ENCODE measurements at regions not wholly inside any gene's neighbourhood (a gene's known extent, or its start where the extent isn't known, plus 50 kb on each side); places are given as distances from the start of the nearest gene placed in this dataset.
A peak's percentile ranks its signal among the peaks of the same experiment; 100 is the strongest.

DNA sequence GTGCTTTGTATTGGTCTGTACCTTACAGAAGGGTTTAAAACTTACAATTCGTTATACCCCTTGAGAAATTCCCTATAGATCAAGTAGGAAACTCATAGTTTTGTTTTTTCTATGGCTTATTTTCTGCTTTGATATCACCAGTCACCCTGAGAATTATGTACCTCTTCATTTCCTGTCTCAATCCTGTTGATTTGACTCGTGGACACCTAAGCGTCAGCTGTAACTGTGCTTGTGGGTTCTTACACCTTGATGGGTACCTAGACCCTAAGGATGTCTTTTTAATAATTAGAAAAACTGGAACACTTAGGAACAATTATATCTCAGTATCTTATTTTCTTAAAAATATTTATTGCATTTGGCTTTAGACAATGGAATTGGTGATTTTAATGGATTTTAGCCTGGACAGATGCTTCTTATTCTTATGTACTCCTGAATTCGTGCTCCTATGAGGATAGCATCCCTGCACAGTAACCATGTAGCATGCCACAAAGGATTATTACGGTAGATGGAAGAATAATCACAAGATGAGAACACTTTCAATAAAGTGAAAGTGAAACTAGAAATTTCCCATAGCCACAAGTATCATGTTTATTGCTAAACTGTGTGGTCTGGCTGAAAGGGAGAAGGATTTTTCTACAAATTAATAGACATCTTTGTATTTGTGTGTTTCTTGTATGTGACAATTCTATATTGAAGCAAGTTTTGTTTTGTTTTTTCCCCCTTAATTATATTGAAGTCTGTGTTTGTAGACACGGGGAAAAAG is 1920.3 kb upstream of the WWC1 start:
- DNase-seq (ENCODE audit: low read depth): peak; percentile 16

DNA sequence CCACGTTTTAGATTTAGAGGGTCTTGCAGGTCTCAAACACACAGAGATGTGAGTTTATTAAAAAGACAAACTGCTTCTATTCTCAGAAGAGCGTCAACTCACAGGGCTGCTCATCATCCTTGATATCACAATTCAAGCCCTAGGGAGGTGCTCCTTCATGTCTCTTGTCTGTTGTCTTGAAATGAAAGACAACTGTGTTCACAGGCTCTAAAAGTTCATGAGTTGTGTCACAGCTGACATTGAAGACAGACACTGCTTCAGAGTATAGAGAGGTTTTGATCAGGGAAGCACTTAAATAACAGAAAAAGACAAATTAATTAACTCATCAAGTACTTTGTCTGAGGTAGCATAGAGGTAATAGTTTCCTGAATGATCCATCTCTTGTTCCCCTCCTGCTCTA is 1917.6 kb upstream of the WWC1 start:
- no peak for DNase-seq (ENCODE audit: low read depth)

DNA sequence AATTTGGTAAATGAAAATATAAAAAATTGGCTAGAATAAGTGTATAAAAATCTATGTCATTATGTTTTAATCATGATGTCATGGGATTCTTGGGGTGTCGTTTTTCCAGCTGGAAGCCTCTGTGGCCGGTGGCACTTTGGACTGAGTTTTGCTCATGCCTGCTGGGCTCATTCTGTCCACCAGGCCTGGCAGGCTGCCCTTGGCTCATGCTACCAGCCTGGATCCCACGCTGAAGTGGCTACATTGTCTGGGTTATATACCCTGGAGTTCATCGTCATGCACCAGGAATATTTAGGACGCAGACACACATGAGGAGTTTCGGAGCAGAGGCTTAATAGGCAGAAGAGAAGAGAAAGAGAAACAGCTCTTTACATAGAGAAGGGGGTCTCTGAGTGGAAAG is 1913.7 kb upstream of the WWC1 start:
- DNase-seq (ENCODE audit: low read depth): peak; percentile 6

DNA sequence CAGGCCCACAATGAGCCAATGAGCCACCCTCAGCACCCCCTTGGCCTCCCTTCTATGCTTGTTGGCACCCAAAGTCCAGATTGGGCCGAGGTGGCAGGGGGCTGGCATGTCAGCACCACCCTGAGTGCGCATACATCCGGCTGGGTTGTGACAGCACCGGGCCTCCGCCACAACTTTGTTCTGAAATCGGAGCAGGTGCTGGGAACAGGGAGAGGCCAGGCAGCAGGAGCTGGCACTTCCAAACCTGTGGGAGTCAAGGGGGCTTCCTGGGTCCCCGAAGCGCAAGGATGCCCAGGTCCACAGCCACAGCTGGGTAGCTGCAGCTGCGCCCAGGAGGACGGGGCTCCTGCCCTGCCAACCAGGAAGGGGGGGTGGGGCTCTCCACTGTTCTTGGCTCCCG is 1911.9 kb upstream of the WWC1 start:
- DNase-seq (ENCODE audit: low read depth): no peak

DNA sequence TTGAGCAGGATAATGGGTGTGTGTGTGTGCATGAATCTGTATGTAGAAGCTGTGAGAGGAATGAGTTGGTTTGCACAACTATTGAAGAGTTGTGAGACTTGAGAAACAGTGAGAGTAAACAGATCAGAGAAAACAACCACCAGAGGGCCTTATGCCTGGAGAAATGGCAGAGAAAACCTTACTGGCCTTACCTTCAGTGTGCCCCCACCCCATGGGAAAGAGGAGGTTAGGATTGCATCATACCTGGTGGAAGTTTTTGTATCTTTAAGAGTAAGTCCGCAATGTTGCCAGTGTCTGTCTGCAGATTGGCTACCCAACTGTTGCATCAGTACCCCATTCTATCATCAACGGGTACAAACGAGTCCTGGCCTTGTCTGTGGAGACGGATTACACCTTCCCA is 1909.4 kb upstream of the WWC1 start:
- DNase-seq (ENCODE audit: low read depth): no peak

DNA sequence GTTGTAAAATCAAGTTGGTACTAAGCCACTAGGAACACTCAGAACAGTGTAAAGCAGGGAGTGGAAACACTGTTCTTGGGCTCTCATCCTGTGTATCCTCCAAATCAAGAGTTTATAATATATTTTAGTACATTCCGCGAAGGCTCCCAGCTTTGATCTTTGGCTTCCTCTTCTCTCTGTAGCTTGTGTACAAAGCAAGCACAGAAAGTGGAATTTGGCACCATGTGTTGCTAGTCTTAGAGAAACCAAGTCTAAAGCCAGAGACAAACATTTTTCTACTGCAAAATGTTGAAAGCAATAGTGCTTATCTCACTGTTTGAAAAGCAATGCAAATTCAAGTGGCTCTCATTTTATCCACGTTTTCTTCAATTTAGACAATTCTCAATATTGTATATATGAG is 1893.3 kb upstream of the WWC1 start:
- DNase-seq (ENCODE audit: low read depth): no peak

DNA sequence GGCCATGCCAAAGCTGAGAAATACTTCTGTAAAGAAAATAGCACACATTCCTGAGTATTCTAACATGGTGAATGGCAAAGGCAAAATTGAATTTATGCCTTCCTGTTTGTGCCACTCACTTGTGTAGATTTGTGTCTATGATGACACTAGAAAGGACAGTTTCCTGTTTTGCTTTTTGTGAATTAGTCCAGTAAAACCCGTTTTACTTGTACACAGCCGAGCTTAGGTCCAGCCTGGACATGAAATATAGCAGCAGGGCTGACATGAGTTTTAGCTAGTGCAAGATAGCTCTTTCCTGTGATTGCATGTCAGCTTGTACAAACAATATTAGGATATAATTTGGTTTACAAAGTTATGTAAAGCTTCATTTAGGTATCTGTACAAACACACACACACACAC is 1891.7 kb upstream of the WWC1 start:
- DNase-seq (ENCODE audit: low read depth): no peak

DNA sequence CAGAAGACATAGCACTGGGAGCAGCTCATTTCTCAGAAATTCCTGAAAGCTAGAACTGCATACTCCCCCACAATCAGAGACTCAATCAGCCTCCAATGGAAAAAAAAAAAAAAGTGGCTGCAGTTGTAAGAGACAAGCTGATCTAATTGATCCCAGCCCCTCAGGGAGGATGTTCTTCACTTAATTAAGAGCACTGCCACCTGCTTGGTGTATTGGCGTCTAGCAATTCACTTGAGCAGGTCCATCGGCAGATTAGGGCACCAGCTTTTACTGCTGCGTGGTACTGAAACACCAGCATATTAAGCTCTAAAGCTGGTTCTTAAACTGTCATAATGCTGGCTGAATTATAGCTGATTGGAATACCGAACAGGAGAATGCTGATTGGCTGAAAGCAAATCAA is 1890.1 kb upstream of the WWC1 start:
- no peak for DNase-seq (ENCODE audit: low read depth)

DNA sequence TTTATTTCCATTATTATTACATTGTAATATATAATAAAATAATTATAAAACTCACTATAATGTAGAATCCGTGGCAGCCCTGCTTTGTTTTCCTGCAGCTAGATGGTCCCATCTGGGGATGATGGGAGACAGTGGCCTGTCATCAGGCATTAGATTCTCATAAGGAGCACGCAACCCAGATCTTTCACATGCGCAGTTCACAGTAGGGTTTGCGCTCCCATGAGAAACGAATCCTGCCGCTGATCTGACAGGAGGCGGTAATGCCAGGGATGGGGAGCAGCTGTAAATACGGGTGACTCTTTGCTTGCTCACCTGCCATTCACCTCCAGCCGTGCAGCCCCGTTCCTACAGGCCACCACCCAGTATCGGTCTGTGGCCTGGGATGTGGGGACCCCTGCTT is 1879.3 kb upstream of the WWC1 start:
- DNase-seq (ENCODE audit: low read depth): no peak

DNA sequence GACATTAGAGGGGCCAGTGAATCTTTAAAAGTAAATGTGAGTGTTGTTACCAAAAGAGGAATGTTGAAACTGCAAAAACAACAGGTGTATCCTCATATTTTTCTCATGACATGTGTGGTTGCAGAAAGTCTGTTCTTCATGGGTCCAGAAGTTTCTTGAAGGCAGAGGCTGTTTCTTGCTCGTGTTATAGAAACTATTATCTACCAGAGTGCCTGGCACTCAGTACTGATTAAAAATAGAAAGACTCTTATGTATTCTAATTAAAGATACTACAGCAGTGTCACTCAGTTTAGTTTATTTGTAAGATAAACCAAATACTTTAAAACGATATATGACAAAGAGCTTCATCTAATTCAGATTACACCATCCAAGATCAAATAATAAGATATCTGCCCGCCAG is 1864.2 kb upstream of the WWC1 start:
- DNase-seq (ENCODE audit: low read depth): no peak

DNA sequence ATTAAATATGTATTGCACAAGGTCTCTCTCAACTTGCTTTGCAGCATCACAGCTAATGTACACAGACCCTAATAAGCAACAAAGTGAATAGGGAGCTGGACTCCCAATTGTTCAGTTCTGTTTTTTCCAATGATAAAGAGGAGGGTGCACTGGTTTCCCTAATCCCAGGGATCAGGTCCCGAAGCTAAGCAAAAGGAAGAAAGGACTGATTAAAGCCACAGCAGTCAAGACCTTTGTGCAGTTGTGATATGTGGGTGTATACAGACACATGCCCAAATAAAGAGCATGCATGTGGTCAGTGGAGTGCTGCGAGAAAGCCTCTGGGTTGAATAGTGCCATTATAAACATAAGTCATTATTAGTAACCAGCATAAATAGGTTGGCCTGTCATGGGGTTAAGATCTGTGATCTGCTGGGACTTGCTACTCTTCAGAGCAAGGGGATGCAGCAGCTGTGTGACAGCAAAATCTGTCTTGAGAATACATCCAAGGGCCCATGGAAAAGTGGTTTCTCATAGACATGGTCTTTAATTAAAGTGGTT is 1863.1 kb upstream of the WWC1 start:
- DNase-seq (ENCODE audit: low read depth): no peak

DNA sequence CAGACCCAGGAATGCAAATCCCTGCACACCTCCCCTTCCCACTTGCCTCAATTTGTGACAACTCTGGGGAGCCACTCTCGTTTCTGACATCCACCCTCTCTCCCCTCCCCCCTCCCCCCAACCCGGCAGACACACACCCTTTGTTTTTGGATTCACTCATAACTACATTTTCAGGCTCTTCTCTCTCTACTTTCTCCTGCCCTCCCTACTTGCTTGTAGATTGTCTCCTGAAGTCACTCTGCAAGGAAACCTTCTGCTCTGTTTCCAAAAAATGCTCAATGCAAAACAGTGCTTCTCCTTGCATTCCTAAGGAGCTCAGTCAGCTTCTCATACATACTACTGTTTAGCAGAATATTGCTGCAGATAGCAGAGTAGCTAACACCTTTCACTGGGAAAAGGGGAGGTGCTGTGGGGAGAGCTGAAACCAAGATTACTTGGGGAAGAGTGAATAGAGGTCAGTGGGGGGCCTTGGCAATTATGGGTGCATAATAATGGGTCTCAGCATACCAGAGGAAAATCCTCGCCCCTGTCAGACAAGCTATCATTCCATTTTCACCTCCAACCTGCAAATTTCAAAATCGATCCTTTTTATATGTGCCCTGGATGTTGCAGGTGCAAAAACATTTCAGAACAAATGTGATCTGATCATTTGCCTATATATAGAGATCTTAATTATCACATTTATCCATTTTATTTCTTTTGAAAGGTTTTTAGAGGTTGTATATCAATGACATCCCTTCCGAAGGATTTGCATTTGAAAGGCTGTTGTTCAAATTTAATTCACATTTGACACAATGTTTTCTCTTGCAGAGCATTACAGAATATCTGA is 1860.7 kb upstream of the WWC1 start:
- no peak for DNase-seq (ENCODE audit: low read depth)

DNA sequence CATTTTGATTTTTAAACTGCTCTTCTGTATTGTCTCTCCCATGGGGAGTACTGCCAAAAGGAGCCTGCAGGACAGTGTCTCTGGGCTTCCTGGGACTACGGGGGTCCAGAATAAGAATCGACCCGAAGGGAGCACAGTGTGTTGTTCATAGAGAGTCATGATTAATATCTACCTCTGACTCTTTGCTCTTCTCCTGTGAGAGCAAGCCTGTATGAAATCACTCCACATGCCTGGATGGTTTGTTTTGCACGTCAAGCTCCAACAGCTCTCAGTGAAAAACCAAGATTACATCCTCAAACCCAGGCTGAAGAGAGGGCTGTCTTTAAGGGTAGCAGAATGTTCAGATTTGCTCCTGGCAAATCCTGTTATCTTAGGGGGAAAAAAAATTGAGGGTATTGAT is 1860.0 kb upstream of the WWC1 start:
- no peak for DNase-seq (ENCODE audit: low read depth)

DNA sequence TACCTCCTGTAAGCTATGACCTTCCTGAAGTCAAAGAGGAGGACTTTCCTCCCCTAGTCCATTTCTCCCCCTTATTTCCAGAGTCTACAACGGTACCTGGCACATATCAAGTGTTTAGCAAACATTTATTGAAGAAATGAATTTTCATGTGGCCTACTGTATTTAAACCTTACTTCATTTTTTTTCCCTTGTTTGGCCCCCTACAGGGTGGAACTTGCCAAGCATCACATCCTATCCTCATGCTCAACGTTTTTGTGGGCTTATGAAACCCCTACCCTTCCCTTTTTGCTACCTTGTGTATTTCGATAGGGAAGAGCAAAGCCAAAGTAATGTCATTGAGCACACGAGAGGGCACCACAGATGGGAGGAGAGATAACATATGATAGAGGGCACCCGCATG is 1857.8 kb upstream of the WWC1 start:
- DNase-seq (ENCODE audit: low read depth): no peak

DNA sequence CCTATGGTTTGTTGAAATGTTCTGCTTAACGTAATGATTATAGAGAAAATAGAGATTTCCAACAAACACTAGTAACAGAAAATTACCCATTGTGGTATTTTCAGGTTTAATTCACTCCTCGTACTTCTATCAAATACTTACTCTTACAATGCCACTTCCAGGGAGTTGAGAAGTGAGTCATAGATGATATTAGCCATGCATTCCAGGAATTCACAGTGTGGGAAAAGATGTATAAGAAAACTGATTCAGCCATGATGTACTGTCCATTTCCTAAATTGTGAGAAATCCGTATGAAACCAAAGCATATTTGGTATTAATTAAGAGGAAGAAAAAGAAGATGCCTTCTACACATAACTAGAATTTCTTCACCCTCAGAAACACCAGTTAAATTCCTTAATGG is 1854.6 kb upstream of the WWC1 start:
- no peak for DNase-seq (ENCODE audit: low read depth)

DNA sequence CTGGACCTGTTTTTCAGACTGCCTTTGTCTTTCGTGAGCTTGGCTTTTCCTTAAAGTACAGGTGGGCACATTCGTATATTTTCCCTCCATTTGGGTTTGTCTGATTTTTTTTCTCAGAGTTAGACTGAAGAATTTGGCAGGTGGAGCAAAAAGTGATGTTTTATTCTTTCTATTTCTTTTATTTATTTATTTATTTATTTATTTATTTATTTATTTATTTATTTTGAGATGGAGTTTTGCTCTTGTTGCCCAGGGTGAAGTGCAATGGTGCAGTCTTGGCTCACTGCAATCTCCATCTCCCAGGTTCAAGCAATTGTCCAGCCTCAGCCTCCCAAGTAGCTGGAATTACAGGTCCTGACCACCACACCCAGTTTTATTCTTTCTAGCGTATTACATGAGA is 1805.1 kb upstream of the WWC1 start:
- DNase-seq (ENCODE audit: low read depth): no peak

DNA sequence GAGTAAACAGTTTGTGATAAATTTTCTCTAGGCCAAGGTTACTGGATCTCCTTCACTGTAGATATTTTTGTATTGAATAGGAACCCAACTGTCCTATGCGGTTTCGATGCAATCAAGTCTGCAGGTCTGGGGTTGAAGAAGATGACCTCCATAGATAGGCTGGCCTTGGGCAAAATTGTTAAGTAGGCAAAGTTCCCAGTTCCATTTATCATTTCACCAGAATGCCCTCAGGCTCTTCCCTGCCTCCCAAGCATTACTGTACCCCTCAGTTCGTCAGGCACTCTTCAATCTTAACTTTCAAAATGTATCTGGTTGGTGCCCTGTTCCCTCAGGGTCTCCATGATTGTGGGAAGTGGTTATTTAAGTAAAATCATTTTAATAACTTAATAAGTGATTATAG is 1802.9 kb upstream of the WWC1 start:
- no peak for DNase-seq (ENCODE audit: low read depth)

DNA sequence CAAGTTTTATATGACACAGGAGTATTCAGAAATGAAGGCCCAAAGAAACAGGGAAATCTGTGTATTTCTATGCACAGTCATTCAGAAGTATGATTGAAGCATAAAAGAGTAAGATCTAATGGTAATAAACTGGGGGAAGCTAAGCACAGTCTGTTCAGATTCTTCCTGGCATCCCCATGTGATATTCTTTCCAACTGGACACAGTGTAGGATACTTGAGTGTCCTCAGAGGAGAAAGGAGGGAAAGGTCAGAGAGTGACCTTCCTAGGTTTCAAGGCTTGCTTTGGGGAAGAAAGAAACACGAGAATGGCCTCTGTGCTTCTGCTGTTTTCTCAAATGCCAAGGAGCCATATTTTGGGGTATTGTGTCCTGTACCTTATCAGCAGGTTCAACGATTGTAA is 1798.4 kb upstream of the WWC1 start:
- DNase-seq (ENCODE audit: low read depth): no peak

DNA sequence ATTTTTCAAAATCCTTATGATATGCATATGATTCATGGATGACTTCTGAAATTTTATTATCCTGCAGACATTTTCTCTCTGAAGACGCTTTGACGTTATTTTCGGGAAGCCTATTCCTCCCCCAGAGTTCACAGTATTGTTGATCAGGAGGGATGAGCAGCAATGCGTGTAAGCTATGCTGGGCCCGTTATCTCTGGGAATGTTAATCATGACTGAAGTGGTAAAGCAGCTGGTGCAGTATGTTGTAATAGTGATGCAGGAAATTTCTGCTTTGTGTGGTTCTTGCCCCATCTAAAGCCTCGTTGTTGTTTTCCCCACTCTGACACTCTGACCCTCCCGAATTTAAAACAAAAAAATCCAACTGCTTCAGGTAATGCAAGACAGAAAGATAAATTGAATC is 1797.8 kb upstream of the WWC1 start:
- DNase-seq (ENCODE audit: low read depth): no peak

DNA sequence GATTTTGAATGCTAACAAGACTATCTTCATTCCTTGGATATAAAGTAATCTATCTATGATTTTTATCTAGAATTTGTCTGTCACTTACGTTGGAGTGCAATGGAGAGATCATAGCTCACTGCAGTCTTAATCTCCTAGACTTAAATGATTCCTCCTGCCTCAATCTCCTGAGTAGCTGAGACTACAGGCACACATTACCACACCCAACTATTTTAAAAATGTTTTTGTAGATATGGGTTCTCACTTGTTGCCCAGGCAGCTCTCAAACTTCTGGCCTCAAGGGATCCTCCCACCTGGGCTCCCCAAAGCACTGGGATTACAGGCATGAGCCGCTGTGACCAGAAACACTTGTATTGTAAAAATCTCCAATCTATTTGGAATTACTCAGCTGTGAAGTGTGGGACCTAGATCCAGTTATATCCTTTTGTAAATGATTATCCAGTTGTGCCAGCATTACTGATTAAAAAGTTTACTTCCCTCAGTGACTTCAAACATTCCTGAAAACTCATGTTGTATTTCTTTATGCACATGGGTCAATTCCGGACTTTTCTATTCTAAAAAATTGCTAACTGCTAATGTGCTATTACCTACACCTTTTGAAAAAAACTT is 1793.8 kb upstream of the WWC1 start:
- no peak for DNase-seq (ENCODE audit: low read depth)

DNA sequence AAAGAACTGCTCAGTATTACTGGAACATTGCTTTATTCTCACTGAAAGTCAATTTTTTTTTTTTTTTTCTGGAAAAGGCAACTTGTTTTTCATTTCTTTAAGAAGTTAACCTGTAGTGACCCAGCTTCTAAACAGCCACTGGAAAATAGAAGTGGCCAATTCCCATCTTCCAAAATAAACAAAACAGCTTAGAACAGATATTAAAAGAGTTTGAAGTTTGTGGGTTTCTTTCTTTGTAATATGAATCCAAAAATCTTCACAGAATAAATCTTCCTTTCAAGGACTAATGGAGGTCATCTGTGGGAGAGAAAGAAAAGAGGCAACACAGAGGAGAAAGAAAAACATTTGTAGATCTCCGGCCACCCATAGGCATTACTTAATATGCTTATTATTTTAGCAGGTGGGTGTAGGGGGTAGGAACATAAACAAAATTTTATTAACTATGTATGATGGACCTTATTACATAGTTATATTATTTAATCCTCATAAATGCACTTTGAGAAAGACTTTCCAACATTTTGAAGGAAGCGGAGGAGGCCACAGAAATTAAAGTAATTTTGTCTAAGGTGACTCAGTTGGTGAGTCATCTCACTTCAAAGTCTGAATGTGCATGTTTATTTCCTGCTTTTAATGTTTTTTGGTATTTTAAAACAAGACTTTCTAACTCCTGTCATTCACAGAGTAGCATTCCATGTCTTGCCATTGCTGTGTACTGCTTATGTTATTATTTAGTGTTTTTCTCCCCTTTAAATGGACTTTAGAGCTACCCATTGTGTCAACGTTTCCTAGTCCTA is 1791.8 kb upstream of the WWC1 start:
- DNase-seq (ENCODE audit: low read depth): no peak

All from myocyte (in vitro differentiated cells).